ENCODE measurements at regions not wholly inside any gene's neighbourhood (a gene's known extent, or its start where the extent isn't known, plus 50 kb on each side); places are given as distances from the start of the nearest gene placed in this dataset.

GRCh38 chr1:118346936-118347335 is 161.9 kb upstream of the SPAG17 start:
- no peak for DNase-seq (ENCODE audit: low spot score)

- DNase-seq (ENCODE audit: low spot score): no peak
Observed at GRCh38 chr1:118340928-118341910, 156.2 kb upstream of the SPAG17 start.

GRCh38 chr1:118339400-118340124 is 154.5 kb upstream of the SPAG17 start:
- no peak for DNase-seq (ENCODE audit: low spot score)

GRCh38 chr1:118338936-118339335 is 153.9 kb upstream of the SPAG17 start:
- DNase-seq (ENCODE audit: low spot score): no peak

GRCh38 chr1:118337346-118337745 is 152.3 kb upstream of the SPAG17 start:
- DNase-seq (ENCODE audit: low spot score): no peak

- DNase-seq (ENCODE audit: low spot score): no peak
Observed at GRCh38 chr1:118335331-118335732, 150.3 kb upstream of the SPAG17 start.

- DNase-seq (ENCODE audit: low spot score): no peak
Observed at GRCh38 chr1:118334506-118334905, 149.5 kb upstream of the SPAG17 start.

- DNase-seq (ENCODE audit: low spot score): no peak
Observed at GRCh38 chr1:118333601-118334210, 148.7 kb upstream of the SPAG17 start.

- no peak for DNase-seq (ENCODE audit: low spot score)
Observed at GRCh38 chr1:118326960-118327629, 142.1 kb upstream of the SPAG17 start.

GRCh38 chr1:118325550-118326225 is 140.7 kb upstream of the SPAG17 start:
- no peak for DNase-seq (ENCODE audit: low spot score)

- no peak for DNase-seq (ENCODE audit: low spot score)
Observed at GRCh38 chr1:118323246-118323645, 138.2 kb upstream of the SPAG17 start.

- no peak for DNase-seq (ENCODE audit: low spot score)
Observed at GRCh38 chr1:118322331-118322730, 137.3 kb upstream of the SPAG17 start.

GRCh38 chr1:118321840-118322239 is 136.8 kb upstream of the SPAG17 start:
- DNase-seq (ENCODE audit: low spot score): no peak

- no peak for DNase-seq (ENCODE audit: low spot score)
Observed at GRCh38 chr1:118317842-118318614, 133.0 kb upstream of the SPAG17 start.

- DNase-seq (ENCODE audit: low spot score): no peak
Observed at GRCh38 chr1:118306851-118307250, 121.8 kb upstream of the SPAG17 start.

GRCh38 chr1:118304722-118305359 is 119.8 kb upstream of the SPAG17 start:
- no peak for DNase-seq (ENCODE audit: low spot score)

GRCh38 chr1:118303534-118303933 is 118.5 kb upstream of the SPAG17 start:
- DNase-seq (ENCODE audit: low spot score): no peak

- DNase-seq (ENCODE audit: low spot score): no peak
Observed at GRCh38 chr1:118303064-118303463, 118.0 kb upstream of the SPAG17 start.

GRCh38 chr1:118302145-118302544 is 117.1 kb upstream of the SPAG17 start:
- DNase-seq (ENCODE audit: low spot score): no peak

GRCh38 chr1:118300808-118301207 is 115.8 kb upstream of the SPAG17 start:
- DNase-seq (ENCODE audit: low spot score): no peak

Measured in Ammon's horn (tissue), 1 donor.